ENCODE measurements at regions not wholly inside any gene's neighbourhood (a gene's known extent, or its start where the extent isn't known, plus 50 kb on each side); places are given as distances from the start of the nearest gene placed in this dataset.
"Not testable (repeated sequence)": the region's sequence is repeated elsewhere in the genome, so short reads cannot be mapped to it uniquely, and the experiment has no call there.

- Histone ChIP-seq H2AFZ (ENCODE audit: low read depth, low read length) (no peak overlapping the region), H3K27me3 (ENCODE audit: insufficient read depth, low read length, poor library complexity) (no peaks in the 10 kb centered on the region), H3K4me1 (ENCODE audit: insufficient read depth, low read length) (no peaks in the 10 kb centered on the region), H3K9me3 (ENCODE audit: insufficient read depth, low read length, severe bottlenecking) (no peaks in the 10 kb centered on the region), H3K4me3 (ENCODE audit: low read depth in 1 of 2, low read length in 2 of 2) (no peak overlapping the region), H3K9ac (ENCODE audit: low read depth, low read length) (no peak overlapping the region), H3K36me3 (ENCODE audit: insufficient read depth, low read length) (no peaks in the 10 kb centered on the region), H4K20me1 (ENCODE audit: insufficient read depth, low read length) (no peaks in the 10 kb centered on the region), H3K27ac (ENCODE audit: low read length) (no peak overlapping the region), H3K4me2 (ENCODE audit: insufficient read depth, low read length) (no peak overlapping the region), H3K79me2 (ENCODE audit: insufficient read depth, low read length) (no peaks in the 10 kb centered on the region)
- no peak for TF ChIP-seq EZH2 (IDR thresholded peaks at IDR 0.05; ENCODE audit: borderline replicate concordance, low read depth, low read length, severe bottlenecking)
- TF ChIP-seq CTCF (IDR thresholded peaks at IDR 0.05; ENCODE audit: borderline replicate concordance, extremely low read depth, low read length, poor library complexity, severe bottlenecking): no peak
- no peak for DNase-seq
- ATAC-seq (ENCODE audit: insufficient read depth, low read depth): no peak
These were observed 531.5 kb downstream of the ADCYAP1 start for GRCh38 chr18:1436199-1436598.

GRCh38 chr18:1438458-1438910 is 533.8 kb downstream of the ADCYAP1 start:
- Histone ChIP-seq H3K4me2 (ENCODE audit: insufficient read depth, low read length) (no peak overlapping the region), H3K27ac (ENCODE audit: low read length) (no peak overlapping the region), H3K4me1 (ENCODE audit: insufficient read depth, low read length) (no peaks in the 10 kb centered on the region), H3K79me2 (ENCODE audit: insufficient read depth, low read length) (no peaks in the 10 kb centered on the region), H2AFZ (ENCODE audit: low read depth, low read length) (no peak overlapping the region), H4K20me1 (ENCODE audit: insufficient read depth, low read length) (no peaks in the 10 kb centered on the region), H3K9ac (ENCODE audit: low read depth, low read length) (no peak overlapping the region), H3K36me3 (ENCODE audit: insufficient read depth, low read length) (no peaks in the 10 kb centered on the region), H3K27me3 (ENCODE audit: insufficient read depth, low read length, poor library complexity) (no peaks in the 10 kb centered on the region), H3K9me3 (ENCODE audit: insufficient read depth, low read length, severe bottlenecking) (no peaks in the 10 kb centered on the region), H3K4me3 (ENCODE audit: low read depth in 1 of 2, low read length in 2 of 2) (no peak overlapping the region)
- ATAC-seq (ENCODE audit: insufficient read depth, low read depth) (no peak), DNase-seq (no peak)
- TF ChIP-seq EZH2 (IDR thresholded peaks at IDR 0.05; ENCODE audit: borderline replicate concordance, low read depth, low read length, severe bottlenecking): no peak
- no peak for TF ChIP-seq CTCF (IDR thresholded peaks at IDR 0.05; ENCODE audit: borderline replicate concordance, extremely low read depth, low read length, poor library complexity, severe bottlenecking)

GRCh38 chr18:1438967-1439366 is 534.3 kb downstream of the ADCYAP1 start:
- TF ChIP-seq EZH2 (IDR thresholded peaks at IDR 0.05; ENCODE audit: borderline replicate concordance, low read depth, low read length, severe bottlenecking) (no peak), CTCF (IDR thresholded peaks at IDR 0.05; ENCODE audit: borderline replicate concordance, extremely low read depth, low read length, poor library complexity, severe bottlenecking) (no peak)

GRCh38 chr18:1444062-1444461 is 539.4 kb downstream of the ADCYAP1 start:
- not testable (repeated sequence) for H3K27ac ChIP-seq (ENCODE audit: low read length); H3K4me1 ChIP-seq (ENCODE audit: insufficient read depth, low read length); ATAC-seq (ENCODE audit: insufficient read depth, low read depth); H3K79me2 ChIP-seq (ENCODE audit: insufficient read depth, low read length); DNase-seq; H4K20me1 ChIP-seq (ENCODE audit: insufficient read depth, low read length); H3K4me2 ChIP-seq (ENCODE audit: insufficient read depth, low read length); H3K9me3 ChIP-seq (ENCODE audit: insufficient read depth, low read length, severe bottlenecking); H2AFZ ChIP-seq (ENCODE audit: low read depth, low read length); H3K4me3 ChIP-seq (ENCODE audit: low read depth in 1 of 2, low read length in 2 of 2); H3K9ac ChIP-seq (ENCODE audit: low read depth, low read length); H3K36me3 ChIP-seq (ENCODE audit: insufficient read depth, low read length); H3K27me3 ChIP-seq (ENCODE audit: insufficient read depth, low read length, poor library complexity)

More at GRCh38 chr18:1438967-1439366, 534.3 kb downstream of the ADCYAP1 start:
- Histone ChIP-seq H4K20me1 (ENCODE audit: insufficient read depth, low read length) (no peaks in the 10 kb centered on the region), H3K36me3 (ENCODE audit: insufficient read depth, low read length) (no peaks in the 10 kb centered on the region), H3K4me2 (ENCODE audit: insufficient read depth, low read length) (no peak overlapping the region), H3K27ac (ENCODE audit: low read length) (no peak overlapping the region), H3K27me3 (ENCODE audit: insufficient read depth, low read length, poor library complexity) (no peaks in the 10 kb centered on the region), H3K9me3 (ENCODE audit: insufficient read depth, low read length, severe bottlenecking) (no peaks in the 10 kb centered on the region), H3K4me3 (ENCODE audit: low read depth in 1 of 2, low read length in 2 of 2) (no peak overlapping the region), H3K4me1 (ENCODE audit: insufficient read depth, low read length) (no peaks in the 10 kb centered on the region), H3K9ac (ENCODE audit: low read depth, low read length) (no peak overlapping the region), H3K79me2 (ENCODE audit: insufficient read depth, low read length) (no peaks in the 10 kb centered on the region), H2AFZ (ENCODE audit: low read depth, low read length) (no peak overlapping the region)
- DNase-seq (no peak), ATAC-seq (ENCODE audit: insufficient read depth, low read depth) (no peak)

Data from DND-41 (cell line).